B cell (primary cell): ENCODE measurements at regions not wholly inside any gene's neighbourhood (a gene's known extent, or its start where the extent isn't known, plus 50 kb on each side); places are given as distances from the start of the nearest gene placed in this dataset.

ENCODE experiments used
- ATAC-seq: fragments of 200-7000 bp; cut with Tn5 transposase; one replicate; pipeline ENCODE4 v1.10.0; 2021; ENCODE audit warnings: low read depth, mild to moderate bottlenecking, moderate number of reproducible peaks, moderate library complexity
- CTCF ChIA-PET: fragments of 350-600 bp; sonication (Branson Sonifier 250); formaldehyde crosslinking; loops from one replicate; lab custom pipeline; 2021; ENCODE audit warnings: antibody characterized with exemption, inconsistent platforms; lab: Charles Lee
- POLR2A ChIA-PET: fragments of 350-600 bp; sonication (Branson Sonifier 250); formaldehyde crosslinking; loops from one replicate; lab custom pipeline; 2021; ENCODE audit warnings: antibody characterized with exemption; lab: Charles Lee
- DNase-seq: peaks from one replicate; pipeline ENCODE4 v3.0.0; 2013
- H2AFZ ChIP-seq: 2 replicates; pipeline ENCODE4 v1.6.1; 2012; ENCODE audit warnings: mild to moderate bottlenecking, low read depth, low read length; ENCODE audit not compliant: insufficient read depth, poor library complexity, severe bottlenecking
- H3K27ac ChIP-seq, 2 donors: 1 replicate in 1 of 2; 2 replicates in 1 of 2; pipeline ENCODE4 v1.5.1; 2012 to 2013; ENCODE audit warnings: low read length in 2 of 2, mild to moderate bottlenecking in 2 of 2, moderate library complexity in 1 of 2
- H3K27me3 ChIP-seq, 4 experiments: fragments of 200-600 bp in 1 of 4; sonication (generic) in 1 of 4; replicated peaks in 1 of 4; 1 replicate in 2 of 4; 2 replicates in 2 of 4; pipeline versions ENCODE4 v1.6.1 to v1.7.0; 2013 to 2016; ENCODE audit warnings: low read length in 3 of 4, mild to moderate bottlenecking in 2 of 4, mixed read lengths in 1 of 4, moderate library complexity in 1 of 4; ENCODE audit not compliant: insufficient read depth in 4 of 4, control insufficient read depth in 3 of 4; ENCODE audit errors: control extremely low read depth in 1 of 4
- H3K36me3 ChIP-seq, 2 experiments: replicated peaks in 1 of 2; 1 replicate in 1 of 2; 2 replicates in 1 of 2; pipeline versions ENCODE4 v1.6.1 to v1.7.1; 2013; ENCODE audit warnings: low read length in 1 of 2; ENCODE audit not compliant: insufficient read depth in 2 of 2, control insufficient read depth in 1 of 2; ENCODE audit errors: control extremely low read depth in 1 of 2, extremely low read depth in 1 of 2
- H3K4me1 ChIP-seq, 2 donors: fragments of 200-600 bp in 1 of 2; sonication (generic) in 1 of 2; 1 replicate in 1 of 2; 2 replicates in 1 of 2; pipeline versions ENCODE4 v1.5.1 to v1.6.1; 2013 to 2017; ENCODE audit warnings: low read length in 2 of 2; ENCODE audit not compliant: control insufficient read depth in 2 of 2, insufficient read depth in 2 of 2
- H3K4me2 ChIP-seq: replicated peaks from 2 replicates; pipeline ENCODE3; 2012; ENCODE audit warnings: mild to moderate bottlenecking, low read depth, low read length; ENCODE audit not compliant: poor library complexity, severe bottlenecking
- H3K4me3 ChIP-seq, 5 experiments: fragments of 200-600 bp in 1 of 5; sonication (generic) in 1 of 5; 1 replicate in 3 of 5; 2 replicates in 2 of 5; pipeline versions ENCODE4 v1.5.1 to v1.7.0; 2011 to 2016; ENCODE audit warnings: low read length in 4 of 5, mild to moderate bottlenecking in 4 of 5, low read depth in 2 of 5, control low read depth in 1 of 5, moderate library complexity in 1 of 5; ENCODE audit not compliant: insufficient read depth in 1 of 5; ENCODE audit errors: control extremely low read depth in 1 of 5, extremely low read depth in 1 of 5
- H3K79me2 ChIP-seq: fragments of 200-600 bp; sonication (generic); one replicate; pipeline ENCODE4 v1.6.0; 2016; ENCODE audit warnings: low read length; ENCODE audit not compliant: control insufficient read depth, insufficient read depth
- H3K9ac ChIP-seq: fragments of 200-600 bp; sonication (generic); 2 replicates; pipeline ENCODE4 v1.6.1; 2017; ENCODE audit warnings: mild to moderate bottlenecking, low read length, moderate library complexity
- H3K9me3 ChIP-seq, 3 donors: one replicate each; pipeline versions ENCODE4 v1.6.1 to v1.7.1; 2013; ENCODE audit warnings: low read length in 2 of 3; ENCODE audit not compliant: control insufficient read depth in 2 of 3, insufficient read depth in 1 of 3; ENCODE audit errors: control extremely low read depth in 1 of 3
- H4K20me1 ChIP-seq: 2 replicates; pipeline ENCODE4 v1.6.0; 2012; ENCODE audit warnings: mild to moderate bottlenecking, low read length; ENCODE audit not compliant: insufficient read depth, control insufficient read depth, poor library complexity, severe bottlenecking
- H3K27ac Mint-ChIP-seq: one replicate; pipeline ENCODE4 v1.8.0; 2021; ENCODE audit warnings: mixed read lengths
- H3K27me3 Mint-ChIP-seq: one replicate; pipeline ENCODE4 v1.8.0; 2021; ENCODE audit warnings: mixed read lengths
- H3K4me1 Mint-ChIP-seq: one replicate; pipeline ENCODE4 v1.8.0; 2021; ENCODE audit warnings: mixed read lengths
- H3K4me3 Mint-ChIP-seq: one replicate; pipeline ENCODE4 v1.8.0; 2021; ENCODE audit warnings: mixed read lengths
- H3K9me3 Mint-ChIP-seq: one replicate; pipeline ENCODE4 v1.8.0; 2022; ENCODE audit warnings: mixed read lengths; ENCODE audit not compliant: insufficient read depth
- EZH2 ChIP-seq: IDR thresholded peaks from 2 replicates; pipeline ENCODE4 v1.6.1; 2012; ENCODE audit warnings: borderline replicate concordance, low read depth, mild to moderate bottlenecking, moderate library complexity, low read length; ENCODE audit not compliant: insufficient read depth, poor library complexity, severe bottlenecking
- WGBS: methylation state at CpG from one replicate; pipeline ENCODE4 v1.1.5; 2013; ENCODE audit warnings: missing lambda C conversion rate; ENCODE audit not compliant: insufficient coverage; 5-methylcytosine and 5-hydroxymethylcytosine counted together
- intact Hi-C: fragments of 100-400 bp; cut with micrococcal nuclease; formaldehyde crosslinking; loops from one replicate; pipeline ENCODE4 v1.10.0; 2022
- TF ChIP-seq, protein P1 (sequence below): fragments of 200-600 bp; IDR thresholded peaks from one replicate; pipeline ENCODE4 v1.8.0; 2022; ENCODE audit warnings: antibody characterized with exemption, mild to moderate bottlenecking

DNA sequence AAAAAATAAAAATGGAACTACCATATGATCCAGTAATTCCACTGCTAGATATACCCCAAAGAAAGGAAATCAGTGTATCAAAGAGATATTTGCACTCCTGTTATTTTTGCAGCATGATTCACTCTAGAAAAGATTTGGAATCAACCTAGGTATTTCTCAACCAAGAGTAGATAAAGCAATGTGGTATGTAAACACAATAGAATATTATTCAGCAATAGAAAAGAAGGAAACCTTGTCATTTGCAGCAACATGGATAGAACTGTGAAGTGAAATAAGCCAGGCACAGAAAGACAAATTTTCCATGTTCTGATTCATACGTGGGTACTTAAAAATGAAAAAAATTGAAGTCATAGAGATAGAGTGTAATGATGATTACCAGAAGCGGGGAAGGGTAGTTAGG is 362.3 kb upstream of the EPHA5 start:
- no peaks in the 10 kb centered on the region for H3K27me3 ChIP-seq
- Mint-ChIP-seq H3K4me1 (no peaks in the 10 kb centered on the region), H3K27ac (no peak overlapping the region), H3K27me3 (no peaks in the 10 kb centered on the region), H3K4me3 (no peak overlapping the region), H3K9me3 (peaks cover 2% of the 10 kb centered on the region)
- H3K4me3 ChIP-seq = no peak overlapping the region
- TF ChIP-seq, protein P1, sequence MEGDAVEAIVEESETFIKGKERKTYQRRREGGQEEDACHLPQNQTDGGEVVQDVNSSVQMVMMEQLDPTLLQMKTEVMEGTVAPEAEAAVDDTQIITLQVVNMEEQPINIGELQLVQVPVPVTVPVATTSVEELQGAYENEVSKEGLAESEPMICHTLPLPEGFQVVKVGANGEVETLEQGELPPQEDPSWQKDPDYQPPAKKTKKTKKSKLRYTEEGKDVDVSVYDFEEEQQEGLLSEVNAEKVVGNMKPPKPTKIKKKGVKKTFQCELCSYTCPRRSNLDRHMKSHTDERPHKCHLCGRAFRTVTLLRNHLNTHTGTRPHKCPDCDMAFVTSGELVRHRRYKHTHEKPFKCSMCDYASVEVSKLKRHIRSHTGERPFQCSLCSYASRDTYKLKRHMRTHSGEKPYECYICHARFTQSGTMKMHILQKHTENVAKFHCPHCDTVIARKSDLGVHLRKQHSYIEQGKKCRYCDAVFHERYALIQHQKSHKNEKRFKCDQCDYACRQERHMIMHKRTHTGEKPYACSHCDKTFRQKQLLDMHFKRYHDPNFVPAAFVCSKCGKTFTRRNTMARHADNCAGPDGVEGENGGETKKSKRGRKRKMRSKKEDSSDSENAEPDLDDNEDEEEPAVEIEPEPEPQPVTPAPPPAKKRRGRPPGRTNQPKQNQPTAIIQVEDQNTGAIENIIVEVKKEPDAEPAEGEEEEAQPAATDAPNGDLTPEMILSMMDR = no peak
- no peak for TF ChIP-seq EZH2
- no peak overlapping the region for H3K27ac ChIP-seq
- no peaks in the 10 kb centered on the region for H3K4me1 ChIP-seq
- ChIA-PET CTCF (no interaction called here), POLR2A (no interaction called here)
- no peak for DNase-seq
- no peaks in the 10 kb centered on the region for H3K79me2 ChIP-seq
- H4K20me1 ChIP-seq = no peaks in the 10 kb centered on the region
- no peaks in the 10 kb centered on the region for H3K9me3 ChIP-seq
- no peaks in the 10 kb centered on the region for H3K36me3 ChIP-seq
- H2AFZ ChIP-seq = no peak overlapping the region
- intact Hi-C loops = no loop called here
- no CpG with 5 or more reads among the region's 2 CpGs for WGBS
- no peak for ATAC-seq
- H3K9ac ChIP-seq = no peak overlapping the region
- H3K4me2 ChIP-seq = no peak overlapping the region

DNA sequence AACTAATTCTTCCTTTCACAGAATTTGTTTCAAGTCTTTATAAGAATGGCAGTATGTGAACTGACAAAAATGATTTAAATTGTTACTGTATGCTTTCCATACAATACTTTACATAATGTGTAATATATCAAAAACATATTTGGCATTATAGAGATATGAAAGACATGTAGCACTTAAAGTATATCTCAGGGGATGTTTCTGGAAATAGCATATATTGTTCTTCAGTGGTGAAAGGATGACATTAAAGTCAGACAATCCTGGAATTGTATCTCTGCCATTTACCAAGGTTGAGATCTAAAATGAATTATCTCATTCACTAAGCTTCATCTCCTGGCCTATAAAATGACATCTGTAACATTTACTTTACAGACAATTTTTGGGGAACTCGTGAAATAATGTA is 358.4 kb upstream of the EPHA5 start:
- Mint-ChIP-seq H3K4me3 (no peak overlapping the region), H3K27me3 (no peaks in the 10 kb centered on the region), H3K4me1 (no peaks in the 10 kb centered on the region), H3K27ac (no peak overlapping the region), H3K9me3 (peaks cover 5% of the 10 kb centered on the region)
- Histone ChIP-seq H3K27me3 (no peaks in the 10 kb centered on the region), H3K4me2 (no peak overlapping the region), H2AFZ (no peak overlapping the region), H3K4me3 (no peak overlapping the region), H4K20me1 (no peaks in the 10 kb centered on the region), H3K9ac (no peak overlapping the region), H3K36me3 (no peaks in the 10 kb centered on the region), H3K27ac (no peak overlapping the region), H3K79me2 (no peaks in the 10 kb centered on the region), H3K9me3 (no peaks in the 10 kb centered on the region), H3K4me1 (no peaks in the 10 kb centered on the region)
- intact Hi-C loops = no loop called here
- no peak for DNase-seq
- TF ChIP-seq EZH2 = no peak
- TF ChIP-seq, protein P1 = no peak
- no CpG with 5 or more reads among the region's 1 CpG for WGBS
- no peak for ATAC-seq
- ChIA-PET POLR2A (no interaction called here), CTCF (no interaction called here)
